ENCODE measurements at regions not wholly inside any gene's neighbourhood (a gene's known extent, or its start where the extent isn't known, plus 50 kb on each side); places are given as distances from the start of the nearest gene placed in this dataset.

GRCh38 chr2:163808406-163808805 is 72.6 kb upstream of the FIGN start:
- Histone ChIP-seq H3K36me3 (no peaks in the 10 kb centered on the region), H3K9me3 (no peaks in the 10 kb centered on the region), H3K27me3 (replicated peaks; ENCODE audit: insufficient read depth) (no peaks in the 10 kb centered on the region), H3K4me3 (no peak overlapping the region), H3K27ac (no peak overlapping the region), H3K4me1 (replicated peaks) (no peaks in the 10 kb centered on the region)
- 94% methylated on average over 2 of the region's 2 CpGs for whole genome bisulfite sequencing
- DNase-seq (ENCODE audit: low spot score), result no peak
- TF ChIP-seq POLR2A (IDR thresholded peaks at IDR 0.05) (no peak), POLR2AphosphoS5 (IDR thresholded peaks at IDR 0.05) (no peak)
- intact Hi-C loops (cut with DNase I), result no loop called here

GRCh38 chr2:163802284-163802683 is 66.5 kb upstream of the FIGN start:
- no peak overlapping the region for H3K4me3 ChIP-seq
- no peaks in the 10 kb centered on the region for H3K27me3 ChIP-seq (replicated peaks; ENCODE audit: insufficient read depth)
- WGBS, result 78% methylated on average over 3 of the region's 3 CpGs
- no peak overlapping the region for H3K27ac ChIP-seq
- H3K4me1 ChIP-seq (replicated peaks), result no peaks in the 10 kb centered on the region
- TF ChIP-seq POLR2A (IDR thresholded peaks at IDR 0.05) (no peak), CTCF (IDR thresholded peaks at IDR 0.05) (no peak)
- no peaks in the 10 kb centered on the region for H3K36me3 ChIP-seq
- intact Hi-C loops (cut with DNase I), result no loop called here
- DNase-seq (ENCODE audit: low spot score), result no peak
- H3K9me3 ChIP-seq, result no peaks in the 10 kb centered on the region

GRCh38 chr2:163801486-163801885 is 65.7 kb upstream of the FIGN start:
- H3K9me3 ChIP-seq, result no peaks in the 10 kb centered on the region
- WGBS, result 70% methylated on average over 2 of the region's 2 CpGs
- no peak for DNase-seq (ENCODE audit: low spot score)
- no peaks in the 10 kb centered on the region for H3K4me1 ChIP-seq (replicated peaks)
- intact Hi-C loops (cut with DNase I), result no loop called here
- no peaks in the 10 kb centered on the region for H3K36me3 ChIP-seq
- no peaks in the 10 kb centered on the region for H3K27me3 ChIP-seq (replicated peaks; ENCODE audit: insufficient read depth)
- TF ChIP-seq POLR2AphosphoS5 (IDR thresholded peaks at IDR 0.05), result no peak
- no peak overlapping the region for H3K4me3 ChIP-seq
- H3K27ac ChIP-seq, result no peak overlapping the region

GRCh38 chr2:163800951-163801381 is 65.2 kb upstream of the FIGN start:
- DNase-seq (ENCODE audit: low spot score), result no peak
- intact Hi-C loops (cut with DNase I), result no loop called here
- no peak overlapping the region for H3K4me3 ChIP-seq
- TF ChIP-seq CTCF (IDR thresholded peaks at IDR 0.05) (no peak), POLR2A (IDR thresholded peaks at IDR 0.05) (no peak), POLR2AphosphoS5 (IDR thresholded peaks at IDR 0.05) (no peak)
- H3K27me3 ChIP-seq (replicated peaks; ENCODE audit: insufficient read depth), result no peaks in the 10 kb centered on the region
- H3K27ac ChIP-seq, result no peak overlapping the region
- no peaks in the 10 kb centered on the region for H3K36me3 ChIP-seq
- no peaks in the 10 kb centered on the region for H3K4me1 ChIP-seq (replicated peaks)
- 7% methylated on average over 3 of the region's 3 CpGs for WGBS
- no peaks in the 10 kb centered on the region for H3K9me3 ChIP-seq

- no peaks in the 10 kb centered on the region for H3K9me3 ChIP-seq
- WGBS, result 56% methylated on average over 2 of the region's 2 CpGs
- TF ChIP-seq CTCF (IDR thresholded peaks at IDR 0.05), result no peak
- TF ChIP-seq POLR2AphosphoS5 (IDR thresholded peaks at IDR 0.05), result no peak
- no peak for TF ChIP-seq POLR2A (IDR thresholded peaks at IDR 0.05)
- DNase-seq (ENCODE audit: low spot score), result no peak
- no peaks in the 10 kb centered on the region for H3K36me3 ChIP-seq
- H3K27ac ChIP-seq, result no peak overlapping the region
- no peak overlapping the region for H3K4me3 ChIP-seq
- no peaks in the 10 kb centered on the region for H3K27me3 ChIP-seq (replicated peaks; ENCODE audit: insufficient read depth)
- intact Hi-C loops (cut with DNase I), result no loop called here
- H3K4me1 ChIP-seq (replicated peaks), result no peaks in the 10 kb centered on the region
Measured at GRCh38 chr2:163799807-163800206, 64.0 kb upstream of the FIGN start.

GRCh38 chr2:163794635-163795034 is 58.8 kb upstream of the FIGN start:
- Histone ChIP-seq H3K4me3 (no peak overlapping the region), H3K9me3 (no peaks in the 10 kb centered on the region), H3K4me1 (replicated peaks) (no peaks in the 10 kb centered on the region), H3K27ac (no peak overlapping the region), H3K36me3 (no peaks in the 10 kb centered on the region), H3K27me3 (replicated peaks; ENCODE audit: insufficient read depth) (no peaks in the 10 kb centered on the region)
- intact Hi-C loops (cut with DNase I), result no loop called here
- no peak for DNase-seq (ENCODE audit: low spot score)
- TF ChIP-seq CTCF (IDR thresholded peaks at IDR 0.05), result no peak
- no peak for TF ChIP-seq POLR2AphosphoS5 (IDR thresholded peaks at IDR 0.05)
- no peak for TF ChIP-seq POLR2A (IDR thresholded peaks at IDR 0.05)

Small RNA genes in the stretch of these regions (small RNA-seq; reads per million reads assigned to genes)
- 0 reads per million in 2 donors for gene CYP2C56P
